ENCODE measurements at regions not wholly inside any gene's neighbourhood (a gene's known extent, or its start where the extent isn't known, plus 50 kb on each side); places are given as distances from the start of the nearest gene placed in this dataset.
A peak's percentile ranks its signal among the peaks of the same experiment; 100 is the strongest.

DNA sequence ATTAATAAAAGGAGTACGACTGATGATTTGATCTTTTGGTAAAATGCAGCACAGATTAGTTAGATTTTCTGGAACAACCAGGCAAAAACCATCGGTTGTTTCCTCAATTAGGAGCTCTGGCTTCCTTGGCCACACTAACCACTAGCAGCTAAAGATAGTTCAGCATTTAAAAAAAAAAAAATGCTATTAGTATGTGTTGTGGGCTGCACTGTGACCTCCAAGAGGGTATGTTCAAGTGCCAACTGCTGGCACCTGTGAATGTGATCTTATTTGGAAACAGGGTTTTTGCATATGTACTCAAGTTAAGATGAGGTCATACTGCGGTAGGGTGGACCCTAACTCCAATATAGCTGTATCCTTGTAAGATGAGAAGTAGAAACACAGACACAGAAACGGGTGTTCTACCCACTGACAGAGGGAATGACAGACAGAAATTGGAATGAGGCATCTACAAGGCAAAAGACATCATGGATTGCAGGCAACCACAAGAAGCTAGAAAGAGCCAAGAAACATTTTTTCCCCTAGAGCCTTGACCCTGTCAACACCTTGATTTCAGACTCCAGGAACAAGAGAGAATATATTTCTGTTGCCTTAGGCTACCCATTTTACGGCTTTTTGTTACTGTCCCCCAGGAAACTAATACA lies 534.6 kb upstream of the ROBO2 start:
- no peak overlapping the region for H3K4me3 Mint-ChIP-seq (ENCODE audit: unreplicated experiment)
- no peaks in the 10 kb centered on the region for H3K36me3 Mint-ChIP-seq (ENCODE audit: unreplicated experiment)
- TF ChIP-seq, protein P1, sequence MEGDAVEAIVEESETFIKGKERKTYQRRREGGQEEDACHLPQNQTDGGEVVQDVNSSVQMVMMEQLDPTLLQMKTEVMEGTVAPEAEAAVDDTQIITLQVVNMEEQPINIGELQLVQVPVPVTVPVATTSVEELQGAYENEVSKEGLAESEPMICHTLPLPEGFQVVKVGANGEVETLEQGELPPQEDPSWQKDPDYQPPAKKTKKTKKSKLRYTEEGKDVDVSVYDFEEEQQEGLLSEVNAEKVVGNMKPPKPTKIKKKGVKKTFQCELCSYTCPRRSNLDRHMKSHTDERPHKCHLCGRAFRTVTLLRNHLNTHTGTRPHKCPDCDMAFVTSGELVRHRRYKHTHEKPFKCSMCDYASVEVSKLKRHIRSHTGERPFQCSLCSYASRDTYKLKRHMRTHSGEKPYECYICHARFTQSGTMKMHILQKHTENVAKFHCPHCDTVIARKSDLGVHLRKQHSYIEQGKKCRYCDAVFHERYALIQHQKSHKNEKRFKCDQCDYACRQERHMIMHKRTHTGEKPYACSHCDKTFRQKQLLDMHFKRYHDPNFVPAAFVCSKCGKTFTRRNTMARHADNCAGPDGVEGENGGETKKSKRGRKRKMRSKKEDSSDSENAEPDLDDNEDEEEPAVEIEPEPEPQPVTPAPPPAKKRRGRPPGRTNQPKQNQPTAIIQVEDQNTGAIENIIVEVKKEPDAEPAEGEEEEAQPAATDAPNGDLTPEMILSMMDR (IDR thresholded peaks at IDR 0.05): no peak
- no peaks in the 10 kb centered on the region for H3K27me3 Mint-ChIP-seq (ENCODE audit: unreplicated experiment)
- no peak for DNase-seq (ENCODE audit: extremely low spot score, unreplicated experiment)
- peaks cover 11% of the 10 kb centered on the region for H3K4me1 Mint-ChIP-seq (ENCODE audit: unreplicated experiment)
- no peak overlapping the region for H3K27ac Mint-ChIP-seq (ENCODE audit: unreplicated experiment)
- no peaks in the 10 kb centered on the region for H3K9me3 Mint-ChIP-seq (ENCODE audit: unreplicated experiment)

DNA sequence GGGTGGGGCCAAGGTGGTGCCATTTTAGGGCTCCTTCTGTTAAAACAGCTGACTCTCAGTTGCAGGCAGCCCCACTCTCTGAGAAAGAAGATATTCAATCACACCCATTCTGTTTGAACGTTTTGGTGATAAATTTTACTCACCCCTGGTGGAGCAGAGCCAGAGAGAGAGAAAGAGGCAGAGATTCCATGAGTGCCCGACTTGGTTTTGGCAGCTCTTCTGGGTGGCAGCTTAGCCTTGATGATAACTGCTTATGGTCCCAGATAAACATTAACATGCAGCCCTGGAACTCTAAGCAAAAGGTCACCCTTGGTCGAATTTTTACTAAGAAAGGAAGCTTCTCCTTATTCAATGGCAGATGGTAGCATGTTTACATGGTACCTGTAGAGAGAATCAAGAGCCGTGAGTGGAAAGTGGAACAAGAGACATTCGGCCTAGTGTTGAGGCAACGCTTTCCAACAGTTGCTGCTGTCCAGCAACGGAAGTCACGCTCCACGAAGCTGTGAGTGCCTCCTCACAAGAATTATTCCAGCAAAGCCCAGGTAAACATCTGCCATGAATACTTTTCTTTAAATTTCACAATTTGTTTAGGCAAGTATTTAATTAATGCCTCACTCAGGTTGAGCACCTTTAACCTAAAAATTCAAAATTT lies 530.6 kb upstream of the ROBO2 start:
- H3K36me3 Mint-ChIP-seq (ENCODE audit: unreplicated experiment): no peaks in the 10 kb centered on the region
- no peaks in the 10 kb centered on the region for H3K27me3 Mint-ChIP-seq (ENCODE audit: unreplicated experiment)

DNA sequence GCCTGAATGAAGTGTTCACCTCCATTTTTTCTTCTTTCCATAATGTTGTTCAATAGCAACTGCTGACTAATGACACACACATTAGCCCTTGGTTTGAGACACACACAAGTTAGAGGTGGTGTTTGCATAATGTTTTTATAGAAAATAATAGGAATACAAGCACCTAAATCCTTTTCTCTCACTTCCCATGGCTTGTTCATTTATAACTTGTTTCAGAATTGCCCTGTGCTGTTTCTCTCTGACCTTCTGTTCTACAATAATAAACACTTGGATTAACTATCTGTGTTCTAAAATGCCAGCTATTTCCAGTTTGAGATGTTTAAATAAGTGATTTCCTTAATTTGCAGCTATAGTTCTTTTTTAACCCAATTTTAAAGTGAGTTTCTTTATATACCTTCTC lies 525.1 kb upstream of the ROBO2 start:
- Mint-ChIP-seq H3K36me3 (ENCODE audit: unreplicated experiment) (no peaks in the 10 kb centered on the region), H3K4me3 (ENCODE audit: unreplicated experiment) (no peak overlapping the region), H3K4me1 (ENCODE audit: unreplicated experiment) (peaks cover 12% of the 10 kb centered on the region), H3K9me3 (ENCODE audit: unreplicated experiment) (no peaks in the 10 kb centered on the region), H3K27me3 (ENCODE audit: unreplicated experiment) (no peaks in the 10 kb centered on the region), H3K27ac (ENCODE audit: unreplicated experiment) (peak overlapping the region; percentile 41)
- DNase-seq (ENCODE audit: extremely low spot score, unreplicated experiment): no peak
- TF ChIP-seq, protein P1 (IDR thresholded peaks at IDR 0.05): no peak

More for the DNA sequence above, 530.6 kb upstream of the ROBO2 start:
- no peak overlapping the region for H3K27ac Mint-ChIP-seq (ENCODE audit: unreplicated experiment)
- no peak overlapping the region for H3K4me3 Mint-ChIP-seq (ENCODE audit: unreplicated experiment)
- TF ChIP-seq, protein P1 (IDR thresholded peaks at IDR 0.05): no peak
- DNase-seq (ENCODE audit: extremely low spot score, unreplicated experiment): no peak
- H3K9me3 Mint-ChIP-seq (ENCODE audit: unreplicated experiment): no peaks in the 10 kb centered on the region
- H3K4me1 Mint-ChIP-seq (ENCODE audit: unreplicated experiment): peaks cover 2% of the 10 kb centered on the region

DNA sequence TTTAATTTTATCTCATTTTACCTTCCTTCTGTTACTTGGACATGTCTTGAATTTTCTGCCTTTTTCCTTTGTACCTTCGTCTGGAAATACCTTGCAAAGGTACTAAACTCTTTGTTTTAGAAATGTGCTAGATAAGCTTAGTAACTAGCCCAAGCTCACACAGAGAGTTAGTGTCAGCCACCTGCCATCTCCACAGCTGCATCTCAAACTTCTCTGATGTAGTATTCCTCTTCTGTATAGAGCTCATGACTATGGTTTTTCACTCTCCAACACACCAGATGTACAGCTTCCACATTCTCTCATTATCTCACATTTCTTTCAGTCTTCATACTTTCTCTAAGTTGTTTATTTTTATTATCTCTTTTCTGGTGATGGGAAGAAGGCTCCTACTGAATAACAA lies 516.6 kb upstream of the ROBO2 start:
- TF ChIP-seq, protein P1 (IDR thresholded peaks at IDR 0.05): no peak
- H3K36me3 Mint-ChIP-seq (ENCODE audit: unreplicated experiment): no peaks in the 10 kb centered on the region
- no peaks in the 10 kb centered on the region for H3K27me3 Mint-ChIP-seq (ENCODE audit: unreplicated experiment)
- no peaks in the 10 kb centered on the region for H3K9me3 Mint-ChIP-seq (ENCODE audit: unreplicated experiment)
- peaks cover 2% of the 10 kb centered on the region for H3K4me1 Mint-ChIP-seq (ENCODE audit: unreplicated experiment)
- DNase-seq (ENCODE audit: extremely low spot score, unreplicated experiment): no peak
- H3K27ac Mint-ChIP-seq (ENCODE audit: unreplicated experiment): no peak overlapping the region
- H3K4me3 Mint-ChIP-seq (ENCODE audit: unreplicated experiment): no peak overlapping the region

DNA sequence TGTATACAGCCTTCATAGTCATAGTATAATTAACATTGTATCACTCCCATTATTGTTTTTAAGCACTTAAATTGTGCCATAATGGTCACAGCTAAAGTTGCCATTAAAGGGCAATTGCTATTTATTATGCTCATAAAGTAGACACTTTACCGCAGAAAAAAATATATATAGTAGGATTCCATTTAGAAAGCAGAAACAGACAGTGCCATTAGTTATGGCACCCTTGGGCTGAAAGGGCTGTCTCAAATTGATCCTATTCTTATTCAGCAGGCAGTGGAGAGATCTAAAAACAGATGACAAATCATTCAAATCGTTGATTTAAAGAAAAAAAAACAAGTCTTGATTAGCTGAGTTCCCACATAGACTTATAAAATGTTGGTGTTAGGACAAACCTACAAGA lies 514.2 kb upstream of the ROBO2 start:
- DNase-seq (ENCODE audit: extremely low spot score, unreplicated experiment): no peak
- Mint-ChIP-seq H3K9me3 (ENCODE audit: unreplicated experiment) (no peaks in the 10 kb centered on the region), H3K4me1 (ENCODE audit: unreplicated experiment) (peaks cover 2% of the 10 kb centered on the region), H3K27me3 (ENCODE audit: unreplicated experiment) (no peaks in the 10 kb centered on the region), H3K36me3 (ENCODE audit: unreplicated experiment) (no peaks in the 10 kb centered on the region), H3K27ac (ENCODE audit: unreplicated experiment) (no peak overlapping the region), H3K4me3 (ENCODE audit: unreplicated experiment) (no peak overlapping the region)
- TF ChIP-seq, protein P1 (IDR thresholded peaks at IDR 0.05): no peak

All from osteocyte (in vitro differentiated cells).